B cell (primary cell): ENCODE measurements at regions not wholly inside any gene's neighbourhood (a gene's known extent, or its start where the extent isn't known, plus 50 kb on each side); places are given as distances from the start of the nearest gene placed in this dataset.

ENCODE experiments used
- ATAC-seq: fragments of 200-7000 bp; cut with Tn5 transposase; one replicate; pipeline ENCODE4 v1.10.0; 2021; ENCODE audit warnings: low read depth, mild to moderate bottlenecking, moderate number of reproducible peaks, moderate library complexity
- CTCF ChIA-PET: fragments of 350-600 bp; sonication (Branson Sonifier 250); formaldehyde crosslinking; loops from one replicate; lab custom pipeline; 2021; ENCODE audit warnings: antibody characterized with exemption, inconsistent platforms; lab: Charles Lee
- POLR2A ChIA-PET: fragments of 350-600 bp; sonication (Branson Sonifier 250); formaldehyde crosslinking; loops from one replicate; lab custom pipeline; 2021; ENCODE audit warnings: antibody characterized with exemption; lab: Charles Lee
- DNase-seq: peaks from one replicate; pipeline ENCODE4 v3.0.0; 2013
- H2AFZ ChIP-seq: 2 replicates; pipeline ENCODE4 v1.6.1; 2012; ENCODE audit warnings: mild to moderate bottlenecking, low read depth, low read length; ENCODE audit not compliant: insufficient read depth, poor library complexity, severe bottlenecking
- H3K27ac ChIP-seq, 2 donors: 1 replicate in 1 of 2; 2 replicates in 1 of 2; pipeline ENCODE4 v1.5.1; 2012 to 2013; ENCODE audit warnings: low read length in 2 of 2, mild to moderate bottlenecking in 2 of 2, moderate library complexity in 1 of 2
- H3K27me3 ChIP-seq, 4 experiments: fragments of 200-600 bp in 1 of 4; sonication (generic) in 1 of 4; replicated peaks in 1 of 4; 1 replicate in 2 of 4; 2 replicates in 2 of 4; pipeline versions ENCODE4 v1.6.1 to v1.7.0; 2013 to 2016; ENCODE audit warnings: low read length in 3 of 4, mild to moderate bottlenecking in 2 of 4, mixed read lengths in 1 of 4, moderate library complexity in 1 of 4; ENCODE audit not compliant: insufficient read depth in 4 of 4, control insufficient read depth in 3 of 4; ENCODE audit errors: control extremely low read depth in 1 of 4
- H3K36me3 ChIP-seq, 2 experiments: replicated peaks in 1 of 2; 1 replicate in 1 of 2; 2 replicates in 1 of 2; pipeline versions ENCODE4 v1.6.1 to v1.7.1; 2013; ENCODE audit warnings: low read length in 1 of 2; ENCODE audit not compliant: insufficient read depth in 2 of 2, control insufficient read depth in 1 of 2; ENCODE audit errors: control extremely low read depth in 1 of 2, extremely low read depth in 1 of 2
- H3K4me1 ChIP-seq, 2 donors: fragments of 200-600 bp in 1 of 2; sonication (generic) in 1 of 2; 1 replicate in 1 of 2; 2 replicates in 1 of 2; pipeline versions ENCODE4 v1.5.1 to v1.6.1; 2013 to 2017; ENCODE audit warnings: low read length in 2 of 2; ENCODE audit not compliant: control insufficient read depth in 2 of 2, insufficient read depth in 2 of 2
- H3K4me2 ChIP-seq: replicated peaks from 2 replicates; pipeline ENCODE3; 2012; ENCODE audit warnings: mild to moderate bottlenecking, low read depth, low read length; ENCODE audit not compliant: poor library complexity, severe bottlenecking
- H3K4me3 ChIP-seq, 5 experiments: fragments of 200-600 bp in 1 of 5; sonication (generic) in 1 of 5; 1 replicate in 3 of 5; 2 replicates in 2 of 5; pipeline versions ENCODE4 v1.5.1 to v1.7.0; 2011 to 2016; ENCODE audit warnings: low read length in 4 of 5, mild to moderate bottlenecking in 4 of 5, low read depth in 2 of 5, control low read depth in 1 of 5, moderate library complexity in 1 of 5; ENCODE audit not compliant: insufficient read depth in 1 of 5; ENCODE audit errors: control extremely low read depth in 1 of 5, extremely low read depth in 1 of 5
- H3K79me2 ChIP-seq: fragments of 200-600 bp; sonication (generic); one replicate; pipeline ENCODE4 v1.6.0; 2016; ENCODE audit warnings: low read length; ENCODE audit not compliant: control insufficient read depth, insufficient read depth
- H3K9ac ChIP-seq: fragments of 200-600 bp; sonication (generic); 2 replicates; pipeline ENCODE4 v1.6.1; 2017; ENCODE audit warnings: mild to moderate bottlenecking, low read length, moderate library complexity
- H3K9me3 ChIP-seq, 3 donors: one replicate each; pipeline versions ENCODE4 v1.6.1 to v1.7.1; 2013; ENCODE audit warnings: low read length in 2 of 3; ENCODE audit not compliant: control insufficient read depth in 2 of 3, insufficient read depth in 1 of 3; ENCODE audit errors: control extremely low read depth in 1 of 3
- H4K20me1 ChIP-seq: 2 replicates; pipeline ENCODE4 v1.6.0; 2012; ENCODE audit warnings: mild to moderate bottlenecking, low read length; ENCODE audit not compliant: insufficient read depth, control insufficient read depth, poor library complexity, severe bottlenecking
- H3K27ac Mint-ChIP-seq: one replicate; pipeline ENCODE4 v1.8.0; 2021; ENCODE audit warnings: mixed read lengths
- H3K27me3 Mint-ChIP-seq: one replicate; pipeline ENCODE4 v1.8.0; 2021; ENCODE audit warnings: mixed read lengths
- H3K4me1 Mint-ChIP-seq: one replicate; pipeline ENCODE4 v1.8.0; 2021; ENCODE audit warnings: mixed read lengths
- H3K4me3 Mint-ChIP-seq: one replicate; pipeline ENCODE4 v1.8.0; 2021; ENCODE audit warnings: mixed read lengths
- H3K9me3 Mint-ChIP-seq: one replicate; pipeline ENCODE4 v1.8.0; 2022; ENCODE audit warnings: mixed read lengths; ENCODE audit not compliant: insufficient read depth
- CTCF ChIP-seq: fragments of 200-600 bp; IDR thresholded peaks from one replicate; pipeline ENCODE4 v1.8.0; 2022; ENCODE audit warnings: antibody characterized with exemption, mild to moderate bottlenecking
- EZH2 ChIP-seq: IDR thresholded peaks from 2 replicates; pipeline ENCODE4 v1.6.1; 2012; ENCODE audit warnings: borderline replicate concordance, low read depth, mild to moderate bottlenecking, moderate library complexity, low read length; ENCODE audit not compliant: insufficient read depth, poor library complexity, severe bottlenecking
- WGBS: methylation state at CpG from one replicate; pipeline ENCODE4 v1.1.5; 2013; ENCODE audit warnings: missing lambda C conversion rate; ENCODE audit not compliant: insufficient coverage; 5-methylcytosine and 5-hydroxymethylcytosine counted together
- intact Hi-C: fragments of 100-400 bp; cut with micrococcal nuclease; formaldehyde crosslinking; loops from one replicate; pipeline ENCODE4 v1.10.0; 2022

- POLR2A ChIA-PET: interaction anchor here (0.6 to 2.3 kb wide), 6 partner anchors 8 to 810 kb away, joined by 3 to 11 read pairs (median 3); partner anchors contain the start of genes CSNK1G3, SNX2 and SNX24
- CTCF ChIA-PET: interaction anchor here (0.8 to 4.6 kb wide), 15 partner anchors 7 to 186 kb away, joined by 3 to 54 read pairs (median 4); partner anchors contain the start of genes SNX2 and SNX24
Measured at GRCh38 chr5:122701640-122702523, 73.0 kb upstream of the SNX2 start.

More at GRCh38 chr5:122701640-122702523, 73.0 kb upstream of the SNX2 start:
- DNase-seq: peak; percentile 92
- Histone ChIP-seq H3K36me3 (no peaks in the 10 kb centered on the region), H3K27ac (peak overlapping the region; percentile 96), H3K79me2 (no peaks in the 10 kb centered on the region), H3K9me3 (peaks cover 0 to 4% (median 0%) of the 10 kb centered on the region in 3 donors), H3K27me3 (no peaks in the 10 kb centered on the region), H3K4me2 (peak overlapping the region; percentile 76), H3K9ac (peak overlapping the region; percentile 60), H3K4me3 (peak overlapping the region in 4 of 5 experiments; percentile 9 to 53 (median 38)), H4K20me1 (no peaks in the 10 kb centered on the region), H2AFZ (peak overlapping the region; percentile 43), H3K4me1 (peaks cover 65 to 74% of the 10 kb centered on the region in 2 donors)
- Mint-ChIP-seq H3K4me3 (peak overlapping the region; percentile 85), H3K27ac (peak overlapping the region; percentile 98), H3K27me3 (no peaks in the 10 kb centered on the region), H3K9me3 (no peaks in the 10 kb centered on the region), H3K4me1 (peaks cover 75% of the 10 kb centered on the region)
- TF ChIP-seq CTCF (no peak), EZH2 (no peak)
- peak; percentile 85 for ATAC-seq
- intact Hi-C loops: loop anchor here (1.0 to 10.0 kb wide), 4 partner anchors 73 to 813 kb away; partner anchors contain the start of genes CEP120, CSNK1G3, SNX2 and SNX24
- WGBS: 47% methylated on average over 2 of the region's 8 CpGs
